K562 (cell line): ENCODE measurements at regions not wholly inside any gene's neighbourhood (a gene's known extent, or its start where the extent isn't known, plus 50 kb on each side); places are given as distances from the start of the nearest gene placed in this dataset.

ENCODE experiments used
- SP1 ChIP-seq: sonication (generic); formaldehyde crosslinking; IDR thresholded peaks from 2 replicates; pipeline ENCODE4 v1.8.1; 2022; ENCODE audit warnings: mild to moderate bottlenecking, missing genetic modification reagents
- SPI1 ChIP-seq: IDR thresholded peaks from 2 replicates; pipeline ENCODE4 v1.6.1; 2011; ENCODE audit warnings: low read depth, low read length, control low read depth, borderline replicate concordance
- TEAD4 ChIP-seq, 2 experiments: sonication (generic) in 1 of 2; formaldehyde crosslinking in 1 of 2; IDR thresholded peaks; 2 replicates each; pipeline versions ENCODE4 v1.6.1 to v1.8.0; 2012 to 2022; ENCODE audit warnings: borderline replicate concordance in 1 of 2, inconsistent platforms in 1 of 2, low read length in 1 of 2, mild to moderate bottlenecking in 1 of 2, missing genetic modification reagents in 1 of 2
- TSHZ1 ChIP-seq: fragments of 250-450 bp; sonication (Bioruptor Pico); IDR thresholded peaks from 2 replicates; pipeline ENCODE4 v1.4.0; 2020; ENCODE audit warnings: mild to moderate bottlenecking, moderate library complexity
- TF ChIP-seq, protein P1 (sequence below), 3 experiments: IDR thresholded peaks in 2 of 3; conservative IDR thresholded peaks in 1 of 3; 2 replicates each; pipeline ENCODE4 v1.5.1; 2011 to 2012; ENCODE audit warnings: low read length in 3 of 3, mild to moderate bottlenecking in 3 of 3, control low read depth in 2 of 3, improper control_type of control experiment in 1 of 3, inconsistent platforms in 1 of 3, low read depth in 1 of 3, mixed read lengths in 1 of 3, moderate library complexity in 1 of 3; ENCODE audit not compliant: insufficient read depth in 2 of 3

GRCh38 chr6:98272060-98272459, 562.3 kb upstream of the POU3F2 start:
- no peak for TF ChIP-seq TSHZ1 (CRISPR knock-in tag)
- TF ChIP-seq, protein P1, sequence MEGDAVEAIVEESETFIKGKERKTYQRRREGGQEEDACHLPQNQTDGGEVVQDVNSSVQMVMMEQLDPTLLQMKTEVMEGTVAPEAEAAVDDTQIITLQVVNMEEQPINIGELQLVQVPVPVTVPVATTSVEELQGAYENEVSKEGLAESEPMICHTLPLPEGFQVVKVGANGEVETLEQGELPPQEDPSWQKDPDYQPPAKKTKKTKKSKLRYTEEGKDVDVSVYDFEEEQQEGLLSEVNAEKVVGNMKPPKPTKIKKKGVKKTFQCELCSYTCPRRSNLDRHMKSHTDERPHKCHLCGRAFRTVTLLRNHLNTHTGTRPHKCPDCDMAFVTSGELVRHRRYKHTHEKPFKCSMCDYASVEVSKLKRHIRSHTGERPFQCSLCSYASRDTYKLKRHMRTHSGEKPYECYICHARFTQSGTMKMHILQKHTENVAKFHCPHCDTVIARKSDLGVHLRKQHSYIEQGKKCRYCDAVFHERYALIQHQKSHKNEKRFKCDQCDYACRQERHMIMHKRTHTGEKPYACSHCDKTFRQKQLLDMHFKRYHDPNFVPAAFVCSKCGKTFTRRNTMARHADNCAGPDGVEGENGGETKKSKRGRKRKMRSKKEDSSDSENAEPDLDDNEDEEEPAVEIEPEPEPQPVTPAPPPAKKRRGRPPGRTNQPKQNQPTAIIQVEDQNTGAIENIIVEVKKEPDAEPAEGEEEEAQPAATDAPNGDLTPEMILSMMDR (IDR thresholded peaks at IDR 0.05 in 2 of 3, conservative IDR thresholded peaks at IDR 0.05 in 1 of 3; ENCODE audit: insufficient read depth in 2 of 3, low read depth in 1 of 3, low read length in 3 of 3): no peak
- no peak for TF ChIP-seq SPI1
- no peak for TF ChIP-seq TEAD4 (IDR thresholded peaks at IDR 0.05; ENCODE audit: low read length)
- no peak for TF ChIP-seq TEAD4 (CRISPR knock-in tag; IDR thresholded peaks at IDR 0.05; ENCODE audit: borderline replicate concordance)
- no peak for TF ChIP-seq SP1 (CRISPR knock-in tag)
